GM19240 (cell line): ENCODE measurements at regions not wholly inside any gene's neighbourhood (a gene's known extent, or its start where the extent isn't known, plus 50 kb on each side); places are given as distances from the start of the nearest gene placed in this dataset.
A peak's percentile ranks its signal among the peaks of the same experiment; 100 is the strongest.

Experiments used
- DNase-seq: peaks from one replicate; pipeline ENCODE4 v3.0.0; 2011; ENCODE audit warnings: low spot score; ENCODE audit not compliant: insufficient read length

DNA sequence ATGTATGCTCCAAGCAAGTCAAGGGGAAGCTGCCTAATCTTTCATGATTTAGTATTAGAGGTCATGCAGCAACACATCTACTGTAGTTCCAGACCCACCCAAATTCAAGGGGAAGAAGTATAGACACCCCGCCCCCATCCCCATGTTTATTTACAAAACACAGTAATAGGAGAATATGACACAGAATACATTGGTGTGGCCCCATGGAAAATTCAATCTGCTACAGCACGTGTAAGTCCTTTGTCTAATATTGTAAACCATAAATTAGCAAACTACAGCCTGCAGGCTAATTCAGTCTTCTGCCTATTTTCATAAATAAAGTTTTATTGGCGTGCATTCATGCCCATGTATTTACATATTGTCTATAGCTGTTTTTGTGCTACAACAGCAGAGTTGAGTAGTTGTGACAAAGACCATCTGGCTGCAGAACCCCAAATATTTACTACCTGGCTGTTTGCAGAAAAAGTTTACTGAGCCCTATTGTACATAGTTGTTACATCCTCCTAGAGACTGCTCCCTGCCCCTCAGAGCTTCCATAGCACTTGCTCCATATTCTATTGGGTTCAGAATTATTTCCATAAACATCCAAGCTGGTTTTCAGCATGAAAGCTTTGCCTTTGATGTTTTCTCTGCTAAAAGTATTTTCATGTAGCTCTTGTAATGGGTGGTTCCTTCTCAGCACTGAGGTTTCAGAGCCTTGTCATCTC is 326.8 kb upstream of the CPEB2 start:
- DNase-seq = no peak

DNA sequence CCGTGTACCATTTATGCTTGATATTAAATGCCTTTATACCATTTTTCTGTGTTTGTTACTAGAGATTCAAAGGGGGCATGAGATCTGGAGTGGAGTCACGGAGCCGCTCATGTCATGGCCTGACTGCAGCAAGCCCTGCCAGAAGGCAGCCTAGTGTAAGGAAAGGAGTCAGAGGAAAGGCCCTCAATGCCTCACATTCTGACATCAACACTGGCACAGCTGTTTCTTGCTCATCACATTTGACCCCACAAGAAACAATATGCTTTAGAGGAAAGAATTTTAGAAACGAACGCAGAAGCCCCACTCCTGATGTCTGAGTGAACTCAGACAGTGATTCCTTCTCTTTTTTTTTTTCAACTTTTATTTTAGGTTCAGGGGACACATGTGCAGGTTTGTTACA is 322.4 kb upstream of the CPEB2 start:
- DNase-seq = no peak

DNA sequence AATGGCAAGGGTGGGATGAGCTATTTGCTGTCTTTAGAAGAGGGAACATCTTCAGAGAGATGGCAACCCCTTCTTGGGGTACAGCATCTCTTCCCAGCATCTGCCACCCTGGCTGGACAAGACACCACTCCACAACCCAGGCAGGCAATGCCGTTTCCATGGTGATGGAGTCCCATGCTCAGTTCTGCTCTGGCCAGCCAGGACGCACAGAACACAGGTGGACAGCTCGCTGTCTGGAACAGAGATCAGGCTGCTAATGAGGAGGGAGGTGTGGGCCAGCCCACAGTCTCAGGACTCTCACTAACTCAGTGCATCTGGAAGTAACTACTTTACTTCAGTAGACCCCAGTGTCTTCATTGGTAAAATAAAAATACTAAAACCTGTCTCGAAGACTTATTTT is 321.0 kb upstream of the CPEB2 start:
- DNase-seq = no peak

DNA sequence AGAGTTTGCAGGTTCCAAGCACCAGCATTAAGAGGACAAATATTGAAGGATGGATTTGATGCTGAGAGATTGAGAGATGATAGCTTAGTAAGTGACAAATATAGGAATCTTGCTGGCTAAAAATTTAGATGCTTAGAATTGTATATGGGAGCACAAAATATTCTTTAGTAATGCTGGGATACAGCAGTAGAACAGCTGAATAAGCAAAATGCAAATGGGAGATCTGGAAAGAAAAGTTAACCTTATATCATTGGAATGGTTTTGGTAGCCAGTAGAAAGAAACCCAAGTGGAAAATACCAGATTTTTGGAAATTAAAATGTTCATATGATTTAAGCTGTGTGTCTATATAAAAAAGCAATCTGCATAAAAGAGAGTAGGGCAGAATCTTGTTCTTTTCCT is 308.6 kb upstream of the CPEB2 start:
- no peak for DNase-seq

DNA sequence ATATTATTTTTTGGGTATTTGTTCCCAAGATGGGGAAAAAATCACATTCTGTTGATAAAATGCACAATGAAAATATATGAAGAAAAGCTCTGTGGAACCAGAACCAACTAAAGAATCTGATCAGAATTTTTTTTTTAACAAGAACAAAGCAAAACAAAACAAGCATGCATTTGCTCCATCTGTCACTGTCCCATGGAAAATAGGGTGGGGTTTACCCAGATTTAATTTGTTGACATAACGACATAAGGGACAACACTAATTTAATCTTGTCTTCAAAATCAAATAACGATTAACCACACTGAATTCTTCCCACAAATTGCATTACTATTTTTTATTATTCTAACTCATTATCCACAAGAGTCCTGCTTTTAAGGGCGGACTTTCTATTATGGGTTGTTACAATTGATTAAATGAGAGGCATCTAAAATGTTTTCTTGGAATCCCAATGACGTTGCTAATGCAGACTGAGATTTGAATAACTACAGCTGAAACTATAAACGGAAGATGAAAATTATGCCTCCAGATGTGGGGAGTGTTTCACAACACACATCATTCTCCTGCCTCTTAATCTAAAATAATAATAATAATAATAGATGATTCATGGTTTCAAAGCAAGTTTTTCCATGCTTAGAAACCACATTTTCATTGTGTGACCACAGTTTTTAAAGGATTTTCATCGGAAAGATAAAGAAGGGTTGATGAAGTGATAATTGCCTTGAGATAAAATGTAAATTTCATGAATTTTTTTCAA is 307.0 kb upstream of the CPEB2 start:
- no peak for DNase-seq

DNA sequence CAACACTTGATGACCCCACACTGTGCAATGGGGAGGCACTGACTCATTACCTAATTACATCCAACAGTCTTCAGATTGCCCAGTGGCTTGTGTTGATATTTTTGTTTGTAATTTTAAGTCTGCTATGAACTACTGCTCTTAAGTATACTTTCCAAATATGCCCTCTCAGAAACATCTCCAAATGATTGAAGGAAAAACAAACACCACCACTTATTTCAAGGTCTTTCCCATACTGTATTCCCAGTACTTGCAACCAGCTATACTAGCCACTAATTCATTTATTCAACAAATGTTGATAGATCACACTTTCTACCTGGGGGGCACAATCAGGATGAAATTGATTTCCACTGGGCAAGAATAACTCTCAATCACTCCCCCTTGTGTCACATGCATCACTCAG is 302.2 kb upstream of the CPEB2 start:
- DNase-seq = no peak

DNA sequence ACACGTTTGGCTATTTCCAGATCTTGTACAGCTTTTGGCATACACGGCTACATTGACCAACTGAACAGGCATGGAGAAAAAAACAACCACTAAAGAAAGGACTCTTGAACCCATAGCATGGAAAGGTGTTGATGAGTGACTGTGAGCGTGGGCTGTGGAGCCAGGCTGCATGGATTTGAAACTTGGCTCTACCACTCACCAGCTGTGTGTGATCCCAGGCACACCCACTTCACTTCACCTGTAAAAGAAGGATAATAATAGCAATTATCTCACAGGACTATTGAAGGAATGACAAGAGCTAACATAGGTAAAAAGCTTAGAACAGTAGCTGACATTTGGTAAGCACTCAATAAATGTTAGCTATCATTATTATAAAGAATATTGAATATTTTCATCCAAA is 301.7 kb upstream of the CPEB2 start:
- no peak for DNase-seq

DNA sequence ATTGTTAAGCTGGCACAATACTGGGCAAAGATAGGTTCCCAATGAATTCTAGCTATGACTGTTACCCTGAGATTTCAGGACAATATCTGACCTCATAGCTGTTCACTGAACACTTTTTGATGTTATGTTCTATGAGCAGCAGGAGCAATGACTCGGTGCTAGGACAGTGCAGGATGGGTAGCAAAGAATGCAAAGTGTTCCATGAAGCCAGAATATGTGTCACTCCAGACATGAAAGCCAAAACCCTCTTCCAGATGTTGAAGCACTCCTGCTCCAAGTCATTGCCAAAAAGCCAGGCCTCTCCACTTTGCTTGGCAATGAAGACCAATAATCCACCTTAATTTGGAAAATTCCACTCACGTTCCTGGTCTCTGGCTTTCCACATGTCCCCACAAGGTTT is 300.9 kb upstream of the CPEB2 start:
- DNase-seq = no peak

DNA sequence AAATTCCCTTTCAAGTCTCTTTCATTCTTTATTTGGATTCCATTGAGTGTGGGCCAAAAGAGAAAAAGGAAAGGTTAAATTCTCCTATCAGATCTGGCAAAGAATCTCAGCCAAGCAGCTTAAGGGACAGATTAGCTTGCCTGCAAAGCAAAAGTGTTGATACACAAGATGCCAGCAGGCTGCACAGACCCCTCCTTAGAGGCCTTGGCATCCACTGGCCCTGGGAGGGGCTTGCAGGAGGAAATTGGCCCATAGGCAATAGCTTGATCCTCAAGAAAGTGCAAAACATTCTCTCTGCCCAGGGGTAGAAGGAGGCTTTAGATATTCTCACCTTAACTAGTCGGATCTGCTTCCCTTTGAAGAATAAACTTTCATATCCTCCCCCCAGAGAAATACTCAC is 300.4 kb upstream of the CPEB2 start:
- DNase-seq = no peak

DNA sequence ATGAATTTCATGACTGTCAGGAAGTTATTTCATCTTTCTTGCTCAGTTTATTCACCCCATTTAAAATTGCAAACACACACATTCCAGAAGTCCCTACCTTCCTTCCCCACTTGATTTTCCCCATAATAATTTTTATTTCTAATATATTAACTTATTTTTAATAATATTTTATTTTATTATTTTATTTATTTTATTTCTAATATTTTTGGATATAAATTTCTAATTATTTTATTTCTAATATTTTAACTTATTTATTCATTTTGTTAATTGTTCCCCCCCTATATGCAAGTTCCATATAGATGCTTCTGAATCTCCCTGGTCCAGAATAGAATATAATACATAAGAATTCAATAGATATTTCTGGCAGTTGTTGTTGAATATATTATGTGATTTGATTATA is 293.7 kb upstream of the CPEB2 start:
- DNase-seq = no peak

DNA sequence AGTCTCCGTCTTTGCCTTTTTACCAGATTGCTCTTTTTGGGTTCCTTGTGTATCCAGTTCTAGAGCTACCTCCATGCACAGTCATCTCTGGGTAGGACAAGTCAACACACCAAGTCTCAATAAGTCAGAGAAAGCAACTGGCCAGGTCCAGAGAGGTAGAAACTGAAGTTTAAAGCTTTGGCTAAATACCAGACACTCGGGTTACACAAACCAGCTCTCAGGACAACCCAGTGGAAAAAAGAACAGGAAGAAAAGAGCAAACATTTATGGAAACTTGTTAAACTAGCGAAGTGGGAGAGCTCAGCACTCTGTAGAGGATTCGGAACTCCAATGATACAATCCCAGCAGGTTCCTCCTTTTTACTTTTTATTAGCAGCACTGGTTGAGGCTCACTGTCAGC is 291.0 kb upstream of the CPEB2 start:
- DNase-seq = no peak

DNA sequence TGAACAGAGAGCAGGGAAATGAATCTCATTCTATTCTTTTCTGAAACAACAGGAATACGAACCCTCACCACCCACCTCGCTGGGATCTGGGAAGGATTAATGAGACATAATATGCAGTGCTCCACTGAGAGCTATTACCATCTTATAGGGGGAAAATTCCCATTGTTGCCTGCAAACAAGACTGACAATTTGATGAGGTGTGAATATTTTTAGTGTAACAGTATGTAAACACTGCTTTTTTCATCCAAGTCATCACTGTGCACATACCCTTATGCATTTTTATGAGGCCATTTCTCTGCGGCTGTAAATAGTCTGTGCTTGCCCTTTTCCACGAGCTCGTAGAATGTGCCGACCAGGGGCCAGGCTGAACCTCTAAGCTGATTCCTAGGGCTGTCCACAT is 285.6 kb upstream of the CPEB2 start:
- DNase-seq = no peak

DNA sequence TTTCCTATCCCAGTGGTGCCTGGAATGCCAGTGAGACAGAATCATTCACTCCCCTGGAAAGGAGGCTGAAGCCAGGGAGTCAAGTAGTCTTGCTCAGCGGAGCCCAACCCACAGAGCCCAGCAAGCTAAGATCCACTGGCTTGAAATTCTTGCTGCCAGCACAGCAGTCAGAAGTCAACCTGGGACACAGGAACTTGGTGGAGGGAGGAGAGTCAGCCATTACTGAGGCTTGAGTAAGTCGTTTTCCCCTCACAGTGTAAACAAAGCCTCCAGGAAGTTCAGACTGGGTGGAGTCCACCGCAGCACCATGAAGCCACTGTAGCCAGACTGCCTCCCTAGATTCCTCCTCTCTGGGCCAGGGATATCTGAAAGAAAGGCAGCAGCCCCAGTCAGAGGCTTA is 283.2 kb upstream of the CPEB2 start:
- DNase-seq = no peak

DNA sequence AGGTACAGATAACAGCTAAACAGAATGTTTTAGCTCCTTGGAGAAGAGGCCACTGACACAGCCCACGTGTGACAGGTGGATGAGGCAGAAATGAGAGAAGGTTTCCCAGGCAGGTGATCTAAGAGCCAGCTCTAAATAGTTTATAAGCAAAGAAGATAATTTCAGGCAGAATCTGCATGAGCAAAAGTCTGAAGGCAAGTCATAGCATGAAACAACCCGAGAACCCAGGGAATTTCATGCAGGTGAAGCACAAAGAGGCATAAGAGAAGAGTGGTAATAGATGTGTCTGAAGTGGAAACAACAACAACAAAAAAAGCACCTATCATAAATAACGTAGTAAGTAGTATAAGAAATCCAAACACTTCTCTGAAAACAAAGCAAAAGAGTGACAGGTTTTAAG is 275.8 kb upstream of the CPEB2 start:
- DNase-seq = no peak

DNA sequence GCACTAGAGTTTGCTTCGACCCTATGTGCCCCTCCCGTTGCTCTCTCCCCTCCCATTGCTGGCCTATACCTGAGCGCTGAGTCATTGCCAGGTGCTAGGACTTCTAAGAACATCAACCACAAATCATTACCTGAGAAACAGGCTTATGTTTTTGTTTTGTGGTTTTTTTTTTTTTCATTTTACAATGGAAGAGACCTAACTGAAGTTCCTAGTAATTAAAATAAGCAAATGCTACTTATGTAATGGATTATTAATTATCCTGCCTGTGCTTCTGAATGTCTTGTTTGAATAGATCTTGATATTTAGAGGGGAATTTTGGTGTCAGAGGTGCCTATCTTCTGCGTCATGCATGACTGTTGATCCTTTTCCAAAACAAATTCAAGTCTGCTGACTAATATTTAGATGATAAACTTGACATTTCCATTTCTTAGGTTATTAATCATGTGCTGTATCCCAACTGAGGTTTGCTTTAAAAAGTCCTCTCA is 275.4 kb upstream of the CPEB2 start:
- DNase-seq = no peak

DNA sequence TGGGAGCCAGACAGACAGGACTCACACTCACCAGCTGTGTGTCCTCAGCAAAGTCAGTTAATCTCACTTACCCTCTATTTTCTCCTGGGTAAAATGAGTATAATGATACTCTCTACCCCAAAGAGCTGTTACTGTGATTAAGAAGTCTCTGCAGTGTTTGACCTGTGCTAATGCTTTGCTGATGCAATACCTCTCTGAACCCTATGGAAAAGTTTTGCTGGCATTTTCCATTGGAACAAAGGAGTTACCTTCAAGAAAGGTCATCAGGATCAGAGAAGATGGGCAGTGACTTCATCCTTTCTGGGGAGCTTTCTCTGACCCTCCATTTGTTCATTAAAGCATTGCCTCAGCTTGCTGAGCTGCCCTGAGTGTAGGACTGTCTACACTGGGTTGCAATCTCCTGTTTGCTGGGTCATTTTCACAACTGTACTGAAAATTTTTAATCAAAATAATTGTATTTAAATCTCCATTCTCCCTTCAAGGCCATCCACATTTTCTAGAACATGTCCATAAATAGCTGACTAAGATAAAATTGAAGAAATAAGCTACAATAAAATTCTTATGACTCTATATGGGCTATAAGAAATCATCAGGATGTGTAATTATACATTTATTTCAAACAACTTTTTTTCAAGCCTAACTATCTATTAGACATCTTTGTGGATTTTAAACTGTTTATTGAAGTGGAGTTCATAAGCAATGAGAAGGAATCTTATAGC is 272.8 kb upstream of the CPEB2 start:
- DNase-seq = no peak

DNA sequence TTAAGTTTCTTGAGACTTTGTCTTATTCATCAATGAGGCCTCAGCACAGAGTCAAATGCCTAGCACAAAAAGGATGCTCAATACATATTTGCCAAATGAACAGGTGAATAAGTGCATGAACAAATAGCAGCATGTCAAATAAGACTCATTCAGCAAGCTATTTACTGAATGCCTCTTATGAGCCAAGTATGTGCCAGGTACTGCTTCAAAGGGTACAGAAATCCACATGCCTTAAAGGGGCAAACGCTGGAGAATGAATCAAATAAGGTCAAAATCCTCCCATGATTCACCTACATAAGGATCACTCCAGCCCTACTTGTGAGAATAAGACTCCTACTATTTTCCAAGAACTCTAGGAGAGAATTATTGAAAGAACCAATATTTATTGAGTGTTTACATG is 260.2 kb upstream of the CPEB2 start:
- DNase-seq = no peak

DNA sequence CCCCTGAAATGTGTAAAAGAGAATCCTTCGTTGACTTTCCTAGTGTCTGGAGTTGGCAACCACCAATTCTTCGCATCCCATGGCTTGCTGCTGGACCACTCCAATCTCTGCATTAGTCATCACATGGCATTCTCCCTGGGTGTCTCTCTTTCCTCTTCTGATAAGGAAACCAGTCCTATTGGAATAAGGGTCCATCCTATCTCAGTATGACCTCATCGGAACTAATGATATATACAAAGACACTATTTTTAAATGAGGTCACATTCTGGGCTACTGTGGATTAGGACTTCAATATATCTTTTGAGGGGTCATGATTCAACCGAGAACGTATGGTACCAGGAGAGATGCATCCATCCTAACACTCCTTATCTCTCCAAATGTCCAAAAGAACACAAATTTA is 259.1 kb upstream of the CPEB2 start:
- no peak for DNase-seq

DNA sequence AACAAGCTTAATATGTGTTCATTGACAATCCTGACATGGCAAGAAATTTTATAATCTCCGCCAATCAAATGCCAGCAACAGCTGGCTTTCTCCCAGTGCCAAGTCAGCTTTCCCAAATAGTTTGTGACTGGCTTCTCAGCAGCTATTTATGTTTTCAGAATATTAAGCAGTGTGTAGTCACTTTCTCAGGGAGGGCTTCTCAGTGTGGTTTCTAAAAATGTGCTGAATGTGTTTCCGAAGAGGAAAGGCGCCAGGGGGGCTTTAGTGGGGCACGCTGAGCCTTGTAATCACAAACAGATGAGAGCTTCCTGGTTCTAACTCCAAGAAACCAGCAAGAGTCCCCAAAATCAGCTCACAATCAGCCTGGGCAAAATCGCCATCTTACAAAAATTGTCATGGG is 258.7 kb upstream of the CPEB2 start:
- no peak for DNase-seq

DNA sequence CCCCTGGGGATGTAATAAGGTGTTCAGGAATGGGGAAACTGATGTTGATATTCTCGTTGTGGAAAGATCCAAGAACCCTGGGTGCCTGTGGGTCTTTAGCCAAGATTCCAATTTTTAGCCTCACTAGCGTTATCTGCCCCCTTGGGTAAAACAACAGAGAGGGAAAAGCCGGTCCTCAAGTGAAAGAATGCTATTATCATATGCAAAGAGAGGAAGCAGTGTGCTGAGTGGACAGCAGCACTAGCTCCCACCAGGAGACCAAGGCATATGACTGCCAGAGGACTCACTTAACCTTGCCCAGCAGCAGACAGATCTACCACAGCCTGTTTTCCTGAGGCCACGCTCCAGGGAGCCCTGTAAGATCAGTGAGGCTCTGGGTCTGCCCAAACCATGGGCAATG is 257.9 kb upstream of the CPEB2 start:
- DNase-seq = no peak

DNA sequence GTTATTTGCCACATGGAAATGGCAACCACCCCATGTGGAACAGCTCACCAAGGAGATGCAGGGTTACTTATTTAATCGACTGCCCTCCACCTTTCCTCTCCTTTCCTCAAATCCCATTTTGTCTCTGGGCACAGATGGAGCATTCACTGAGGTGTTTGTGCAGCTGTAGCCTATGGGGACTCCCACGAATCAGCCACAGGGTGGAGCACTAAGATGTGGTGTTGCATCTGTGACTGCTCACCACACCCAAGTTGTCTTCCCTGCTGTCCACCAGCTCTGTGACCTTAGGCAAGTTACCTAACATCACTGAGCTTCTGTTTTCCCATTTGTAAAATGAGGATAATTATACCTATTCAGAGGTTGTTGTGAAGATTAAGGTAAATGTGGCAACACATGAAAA is 252.4 kb upstream of the CPEB2 start:
- peak; percentile 28 for DNase-seq

DNA sequence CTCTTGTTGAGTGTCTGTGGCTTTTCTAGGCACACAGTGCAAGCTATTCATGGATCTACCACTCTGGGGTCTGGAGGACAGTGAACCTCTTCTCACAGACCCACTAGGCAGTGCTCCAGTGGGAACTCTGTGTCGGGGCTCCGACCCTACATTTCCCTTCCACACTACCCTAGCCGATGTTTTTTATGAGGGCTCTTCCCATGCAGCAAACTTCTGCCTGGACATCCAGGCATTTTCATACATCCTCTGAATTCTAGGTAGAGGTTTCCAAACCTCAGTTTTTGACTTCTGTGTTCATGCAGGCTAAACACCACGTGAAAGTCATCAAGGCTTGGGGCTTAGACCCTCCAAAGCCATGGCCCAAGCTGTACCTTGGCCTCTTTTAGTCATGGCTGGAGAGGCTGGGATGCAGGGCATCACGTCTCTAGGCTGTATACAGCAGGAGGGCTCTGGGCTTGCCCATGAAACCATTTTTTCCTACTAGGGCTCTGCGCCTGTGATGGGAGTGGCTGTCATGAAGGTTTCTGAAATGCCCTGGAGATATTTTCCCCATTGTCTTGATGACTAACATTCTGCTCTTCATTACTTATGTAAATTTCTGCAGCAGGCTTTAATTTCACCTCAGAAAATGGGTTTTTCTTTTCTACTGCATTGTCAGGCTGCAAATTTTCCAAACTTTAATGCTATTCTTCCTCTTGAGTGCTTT is 249.8 kb upstream of the CPEB2 start:
- DNase-seq = no peak
